SK-N-MC (cell line): ENCODE measurements at regions not wholly inside any gene's neighbourhood (a gene's known extent, or its start where the extent isn't known, plus 50 kb on each side); places are given as distances from the start of the nearest gene placed in this dataset.

Experiments used
- EZH2 ChIP-seq: fragments of 200-600 bp; sonication (generic); IDR thresholded peaks from one replicate; pipeline ENCODE4 v1.6.1; 2017; ENCODE audit warnings: antibody characterized with exemption
- FOXP2 ChIP-seq: optimal IDR thresholded peaks from 2 replicates; pipeline ENCODE3; 2011; ENCODE audit warnings: mild to moderate bottlenecking, moderate library complexity; ENCODE audit not compliant: insufficient read depth; ENCODE audit errors: extremely low read length, control extremely low read depth
- POLR2AphosphoS5 ChIP-seq: IDR thresholded peaks from 2 replicates; pipeline ENCODE4 v1.6.1; 2012; ENCODE audit warnings: mild to moderate bottlenecking, low read depth, low read length, borderline replicate concordance

- no peak for TF ChIP-seq EZH2
- no peak for TF ChIP-seq FOXP2
- TF ChIP-seq POLR2AphosphoS5 = no peak
These were observed 483.8 kb upstream of the JARID2 start for GRCh38 chr6:14762077-14762476.
